ENCODE measurements at regions not wholly inside any gene's neighbourhood (a gene's known extent, or its start where the extent isn't known, plus 50 kb on each side); places are given as distances from the start of the nearest gene placed in this dataset.

GRCh38 chr22:19610518-19611253, 86.5 kb upstream of the CLDN5 start:
- TF ChIP-seq, protein P1, sequence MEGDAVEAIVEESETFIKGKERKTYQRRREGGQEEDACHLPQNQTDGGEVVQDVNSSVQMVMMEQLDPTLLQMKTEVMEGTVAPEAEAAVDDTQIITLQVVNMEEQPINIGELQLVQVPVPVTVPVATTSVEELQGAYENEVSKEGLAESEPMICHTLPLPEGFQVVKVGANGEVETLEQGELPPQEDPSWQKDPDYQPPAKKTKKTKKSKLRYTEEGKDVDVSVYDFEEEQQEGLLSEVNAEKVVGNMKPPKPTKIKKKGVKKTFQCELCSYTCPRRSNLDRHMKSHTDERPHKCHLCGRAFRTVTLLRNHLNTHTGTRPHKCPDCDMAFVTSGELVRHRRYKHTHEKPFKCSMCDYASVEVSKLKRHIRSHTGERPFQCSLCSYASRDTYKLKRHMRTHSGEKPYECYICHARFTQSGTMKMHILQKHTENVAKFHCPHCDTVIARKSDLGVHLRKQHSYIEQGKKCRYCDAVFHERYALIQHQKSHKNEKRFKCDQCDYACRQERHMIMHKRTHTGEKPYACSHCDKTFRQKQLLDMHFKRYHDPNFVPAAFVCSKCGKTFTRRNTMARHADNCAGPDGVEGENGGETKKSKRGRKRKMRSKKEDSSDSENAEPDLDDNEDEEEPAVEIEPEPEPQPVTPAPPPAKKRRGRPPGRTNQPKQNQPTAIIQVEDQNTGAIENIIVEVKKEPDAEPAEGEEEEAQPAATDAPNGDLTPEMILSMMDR (conservative IDR thresholded peaks at IDR 0.05 in 1 of 2, IDR thresholded peaks at IDR 0.05 in 1 of 2; ENCODE audit: low read depth in 1 of 2, low read length in 2 of 2) = no peak
- TF ChIP-seq EZH2 (IDR thresholded peaks at IDR 0.05; ENCODE audit: low read length, missing control alignments) = no peak

Data from fibroblast of lung (primary cell).